SK-N-MC (cell line): ENCODE measurements at regions not wholly inside any gene's neighbourhood (a gene's known extent, or its start where the extent isn't known, plus 50 kb on each side); places are given as distances from the start of the nearest gene placed in this dataset.

Experiments
- EZH2 ChIP-seq: fragments of 200-600 bp; sonication (generic); IDR thresholded peaks from one replicate; pipeline ENCODE4 v1.6.1; 2017; ENCODE audit warnings: antibody characterized with exemption
- FOXP2 ChIP-seq: optimal IDR thresholded peaks from 2 replicates; pipeline ENCODE3; 2011; ENCODE audit warnings: mild to moderate bottlenecking, moderate library complexity; ENCODE audit not compliant: insufficient read depth; ENCODE audit errors: extremely low read length, control extremely low read depth
- POLR2AphosphoS5 ChIP-seq: IDR thresholded peaks from 2 replicates; pipeline ENCODE4 v1.6.1; 2012; ENCODE audit warnings: mild to moderate bottlenecking, low read depth, low read length, borderline replicate concordance

DNA sequence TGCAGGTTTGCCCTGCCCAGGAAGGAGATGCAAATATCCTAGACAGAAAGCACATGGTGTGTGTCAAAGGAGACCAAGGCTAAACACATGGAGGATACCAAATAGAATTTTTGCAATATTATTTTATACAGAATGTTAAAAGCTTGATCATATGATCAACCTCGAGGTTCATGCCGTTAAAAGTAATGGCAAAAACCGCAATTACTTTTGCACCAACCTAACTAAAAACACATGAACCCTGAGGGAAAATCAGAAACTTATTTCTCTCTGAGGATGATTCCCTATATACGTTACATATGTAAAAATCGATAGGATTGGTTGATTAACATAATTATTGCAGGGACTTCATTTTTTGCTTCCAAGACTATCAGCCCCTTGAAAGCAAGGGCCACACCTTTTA, 88.1 kb downstream of the MZT1 start:
- TF ChIP-seq POLR2AphosphoS5 (no peak), EZH2 (no peak), FOXP2 (no peak)
